ENCODE measurements at regions not wholly inside any gene's neighbourhood (a gene's known extent, or its start where the extent isn't known, plus 50 kb on each side); places are given as distances from the start of the nearest gene placed in this dataset.
A peak's percentile ranks its signal among the peaks of the same experiment; 100 is the strongest.

DNA sequence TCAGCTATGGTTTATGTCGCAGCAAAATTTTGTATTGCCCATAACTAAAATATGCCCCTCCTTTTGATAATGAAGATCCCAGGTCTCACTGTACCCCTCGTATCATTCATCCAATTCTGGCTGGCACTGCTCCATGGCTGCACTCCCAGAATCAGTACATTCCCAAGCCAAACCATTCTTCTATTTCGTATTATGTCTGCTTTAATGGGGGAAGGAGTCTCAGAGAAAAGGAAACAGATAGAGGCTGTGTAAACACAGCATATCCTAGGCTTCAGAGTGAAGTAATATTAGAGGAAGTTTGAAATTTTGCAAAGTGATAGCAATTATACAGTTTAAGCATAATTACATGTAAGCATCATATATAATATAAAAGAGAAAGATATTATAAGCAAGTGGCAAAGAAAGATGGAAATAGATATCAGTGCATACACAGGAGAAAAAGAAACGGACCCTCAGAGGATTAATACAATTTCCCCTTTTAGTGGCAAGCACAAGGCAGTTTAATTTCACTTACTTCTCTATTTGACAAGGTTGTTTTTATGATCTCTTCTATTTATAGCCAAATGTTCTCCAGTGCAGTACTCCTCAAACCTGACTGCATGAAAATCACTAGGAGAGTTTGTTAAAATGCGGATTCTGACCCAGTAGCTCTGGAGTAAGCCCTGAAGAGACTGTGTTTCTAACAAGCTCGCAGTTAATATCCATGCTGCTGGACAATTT lies 56.5 kb upstream of the TENT5A start:
- DNase-seq: peak; percentile 52

DNA sequence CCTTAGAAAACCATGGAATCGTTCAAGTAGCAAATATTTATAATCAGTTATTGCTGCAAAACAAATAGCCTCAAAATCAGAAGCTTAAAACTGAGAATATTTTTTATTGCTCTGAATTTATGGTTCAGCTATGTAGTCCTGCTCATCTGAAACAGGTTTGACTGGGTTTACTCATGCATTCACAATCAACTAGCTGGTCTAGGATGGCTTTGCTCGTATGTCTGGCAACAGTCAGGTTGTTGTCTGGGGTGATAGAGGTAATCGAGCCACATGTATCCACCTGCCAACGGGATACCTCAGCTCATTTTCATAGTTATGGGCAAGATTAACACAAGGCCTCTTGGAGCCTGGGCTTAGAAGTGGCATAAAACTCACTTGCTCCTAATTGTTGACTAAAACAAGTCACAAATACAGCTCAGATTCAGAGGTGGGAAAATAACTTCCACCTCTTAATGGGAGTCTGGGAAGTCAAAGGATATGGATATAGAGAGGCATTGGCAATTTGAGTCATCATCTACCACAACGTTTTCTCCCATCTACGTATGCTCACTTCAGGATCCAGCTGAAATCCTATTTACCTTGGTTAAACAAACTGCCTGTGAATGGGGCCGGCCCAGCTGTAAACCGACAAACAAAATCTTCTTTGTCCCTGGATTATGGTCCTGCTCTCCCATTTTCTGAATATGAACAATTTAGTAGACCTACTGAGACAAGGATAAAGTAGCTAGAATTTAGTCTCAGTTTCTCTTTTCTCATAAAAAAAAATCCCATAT lies 54.5 kb upstream of the TENT5A start:
- no peak for DNase-seq

DNA sequence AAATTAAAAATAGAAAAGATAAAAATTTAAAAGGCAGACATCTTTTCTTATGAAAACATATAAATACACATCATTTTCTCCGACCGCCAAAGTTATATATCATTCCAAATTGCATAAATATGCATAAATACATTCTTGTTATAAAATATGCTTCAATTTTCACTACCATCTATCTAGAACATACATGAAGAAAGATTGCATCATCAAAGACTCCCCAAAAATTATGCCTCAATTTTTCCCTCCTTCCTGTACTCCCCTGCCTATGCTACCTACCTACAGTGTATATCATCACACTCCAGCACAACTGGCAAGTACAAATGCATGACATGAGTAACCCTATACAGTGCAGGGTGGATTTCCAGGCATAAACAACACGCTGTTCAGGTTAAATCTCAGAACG lies 49.9 kb upstream of the TENT5A start:
- no peak for DNase-seq
